Endothelial cell of umbilical vein (primary cell): ENCODE measurements at regions not wholly inside any gene's neighbourhood (a gene's known extent, or its start where the extent isn't known, plus 50 kb on each side); places are given as distances from the start of the nearest gene placed in this dataset.

Experiments used
- BruUV-seq: library from RNA; stranded (reverse); fragments of 400-500 nt; replicated peaks from 2 replicates; lab custom pipeline; 2021; lab: Mats Ljungman, UMichigan
- CTCF ChIA-PET: fragments of 300-600, 350-600 bp; sonication (Branson Sonifier 250); formaldehyde crosslinking; loops from one replicate; lab custom pipeline; 2021; ENCODE audit warnings: antibody characterized with exemption, inconsistent platforms; lab: Charles Lee
- POLR2A ChIA-PET: fragments of 300-600, 350-600 bp; sonication (Branson Sonifier 250); formaldehyde crosslinking; loops from one replicate; lab custom pipeline; 2021; ENCODE audit warnings: antibody characterized with exemption, inconsistent platforms; lab: Charles Lee
- DNase-seq: peaks from one replicate; pipeline ENCODE4 v3.0.0-alpha.2; 2011; ENCODE audit warnings: low read depth, low spot score
- FAIRE-seq: peaks from 2 replicates; lab custom pipeline; 2011; peaks lifted over from hg19 to GRCh38; lab: Jason Lieb, UNC
- H2AFZ ChIP-seq: 2 replicates; pipeline ENCODE4 v1.6.0; 2012; ENCODE audit warnings: low read depth, low read length, control low read depth, inconsistent platforms
- H3K27ac ChIP-seq: 2 replicates; pipeline ENCODE4 v1.5.1; 2011; ENCODE audit warnings: low read depth, mild to moderate bottlenecking, control low read depth, low read length, moderate library complexity; ENCODE audit not compliant: insufficient read depth
- H3K27me3 ChIP-seq, 2 experiments: 2 replicates each; pipeline versions ENCODE4 v1.6.0 to v1.6.1; 2011; ENCODE audit warnings: low read length in 2 of 2, mixed read lengths in 1 of 2; ENCODE audit not compliant: control insufficient read depth in 2 of 2, insufficient read depth in 2 of 2
- H3K36me3 ChIP-seq, 2 experiments: 2 replicates in 1 of 2; 3 replicates in 1 of 2; pipeline ENCODE4 v1.5.1; 2011; ENCODE audit warnings: low read length in 2 of 2, mild to moderate bottlenecking in 1 of 2, moderate library complexity in 1 of 2; ENCODE audit not compliant: control insufficient read depth in 2 of 2, insufficient read depth in 2 of 2; ENCODE audit errors: extremely low read depth in 1 of 2
- H3K4me1 ChIP-seq: 3 replicates; pipeline ENCODE4 v1.5.1; 2011; ENCODE audit warnings: mild to moderate bottlenecking, low read length; ENCODE audit not compliant: control insufficient read depth, insufficient read depth; ENCODE audit errors: extremely low read depth
- H3K4me2 ChIP-seq: 2 replicates; pipeline ENCODE4 v1.6.1; 2011; ENCODE audit warnings: low read length, control low read depth, mixed read lengths; ENCODE audit not compliant: insufficient read depth
- H3K4me3 ChIP-seq, 3 experiments: fragments of 200-600 bp in 1 of 3; sonication (generic), shearing (Covaris generic) in 1 of 3; replicated peaks in 1 of 3; 2 replicates each; pipeline ENCODE4 v1.5.1; 2011 to 2016; ENCODE audit warnings: control low read depth in 3 of 3, low read length in 3 of 3, mild to moderate bottlenecking in 2 of 3, inconsistent platforms in 1 of 3, low read depth in 1 of 3, moderate library complexity in 1 of 3; ENCODE audit not compliant: insufficient read depth in 1 of 3
- H3K79me2 ChIP-seq: 2 replicates; pipeline ENCODE4 v1.6.0; 2012; ENCODE audit warnings: low read length, inconsistent platforms; ENCODE audit not compliant: control insufficient read depth, insufficient read depth
- H3K9ac ChIP-seq: replicated peaks from 2 replicates; pipeline ENCODE3; 2011; ENCODE audit warnings: low read length, control low read depth; ENCODE audit not compliant: insufficient read depth; ENCODE audit errors: extremely low read depth
- H3K9me1 ChIP-seq: replicated peaks from 3 replicates; pipeline ENCODE4 v1.6.0; 2011; ENCODE audit warnings: mild to moderate bottlenecking, low read length; ENCODE audit not compliant: control insufficient read depth, insufficient read depth; ENCODE audit errors: extremely low read depth
- H3K9me3 ChIP-seq: replicated peaks from 2 replicates; pipeline ENCODE4 v1.5.1; 2012; ENCODE audit warnings: low read length, inconsistent platforms; ENCODE audit not compliant: control insufficient read depth, insufficient read depth
- H4K20me1 ChIP-seq: replicated peaks from 2 replicates; pipeline ENCODE3; 2011; ENCODE audit warnings: mild to moderate bottlenecking, low read length; ENCODE audit not compliant: control insufficient read depth, insufficient read depth; ENCODE audit errors: extremely low read depth
- EZH2 ChIP-seq: IDR thresholded peaks from 2 replicates; pipeline ENCODE4 v1.6.1; 2012; ENCODE audit warnings: borderline replicate concordance, low read depth, mild to moderate bottlenecking, moderate library complexity, low read length, inconsistent platforms; ENCODE audit not compliant: severe bottlenecking
- FOS ChIP-seq: IDR thresholded peaks from 2 replicates; pipeline ENCODE4 v1.6.1; 2011; ENCODE audit warnings: mild to moderate bottlenecking, low read length, moderate library complexity, borderline replicate concordance; ENCODE audit not compliant: insufficient read depth
- GATA2 ChIP-seq: IDR thresholded peaks from 2 replicates; pipeline ENCODE4 v1.7.0; 2011; ENCODE audit warnings: low read depth, mild to moderate bottlenecking, moderate library complexity, mixed read lengths, low read length; ENCODE audit not compliant: insufficient read length, insufficient read depth
- JUN ChIP-seq: IDR thresholded peaks from 2 replicates; pipeline ENCODE4 v1.6.1; 2011; ENCODE audit warnings: borderline replicate concordance, low read depth; ENCODE audit not compliant: insufficient read length, insufficient read depth
- MYC ChIP-seq: IDR thresholded peaks from one replicate; pipeline ENCODE4 v1.6.1; 2011; ENCODE audit warnings: mild to moderate bottlenecking, low read depth, low read length
- POLR2A ChIP-seq: IDR thresholded peaks from 2 replicates; pipeline ENCODE4 v1.6.1; 2012; ENCODE audit warnings: low read depth, mild to moderate bottlenecking, control low read depth, low read length
- POLR2AphosphoS5 ChIP-seq: IDR thresholded peaks from 2 replicates; pipeline ENCODE4 v1.6.1; 2012; ENCODE audit warnings: low read depth, mild to moderate bottlenecking, control low read depth, low read length, moderate library complexity; ENCODE audit not compliant: insufficient read depth
- dilution Hi-C: fragments of 300-500 bp; cut with MboI; formaldehyde crosslinking; loops from one replicate; pipeline ENCODE4 v1.15.0; 2019; ENCODE audit warnings: low sequenced_read_pairs; ENCODE audit not compliant: extremely low pct_ligation_motif_present
- intact Hi-C: fragments of 100-400 bp; cut with micrococcal nuclease; formaldehyde crosslinking; loops from one replicate; pipeline ENCODE4 v1.10.0; 2022
- TF ChIP-seq, protein P1 (sequence below), 2 donors: IDR thresholded peaks; 1 replicate in 1 of 2; 2 replicates in 1 of 2; pipeline ENCODE4 v1.5.1; 2011; ENCODE audit warnings: low read length in 2 of 2, mild to moderate bottlenecking in 2 of 2, moderate library complexity in 2 of 2, control low read depth in 1 of 2, inconsistent platforms in 1 of 2, low read depth in 1 of 2; ENCODE audit not compliant: insufficient read depth in 1 of 2; ENCODE audit errors: extremely low read depth in 1 of 2
- TF ChIP-seq, protein P2 (sequence below): IDR thresholded peaks from 2 replicates; pipeline ENCODE4 v1.6.1; 2011; ENCODE audit not compliant: insufficient read depth, insufficient read length

DNA sequence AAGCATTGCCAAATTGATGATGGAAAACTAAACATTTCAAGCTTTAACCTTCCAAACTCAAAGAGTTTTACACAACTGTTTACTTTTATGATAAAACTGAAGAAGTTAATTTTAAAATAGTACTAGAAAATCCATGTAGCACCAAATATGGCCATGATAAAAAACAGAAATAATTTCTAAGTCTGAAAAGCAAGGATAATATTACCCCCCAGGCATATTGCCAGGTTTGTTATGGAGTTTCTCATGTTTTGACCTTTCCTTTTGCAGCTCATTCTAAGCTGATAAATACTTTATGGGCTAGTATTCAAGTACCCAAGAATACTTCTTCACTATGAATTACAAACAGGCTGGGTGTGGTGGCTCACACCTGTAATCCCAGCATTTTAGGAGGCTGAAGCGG, 209.9 kb upstream of the ZFP64 start:
- CTCF ChIA-PET, result no interaction called here
- no peak for FAIRE-seq

More for the DNA sequence above, 209.9 kb upstream of the ZFP64 start:
- H2AFZ ChIP-seq, result no peak overlapping the region
- H3K79me2 ChIP-seq, result no peaks in the 10 kb centered on the region
- BruUV-seq, result no TSS peak
- no peak for DNase-seq
- H3K36me3 ChIP-seq, result no peaks in the 10 kb centered on the region
- no peak overlapping the region for H3K4me2 ChIP-seq
- H3K4me1 ChIP-seq, result no peaks in the 10 kb centered on the region
- TF ChIP-seq GATA2, result no peak
- TF ChIP-seq EZH2, result no peak
- no peak for TF ChIP-seq FOS
- TF ChIP-seq, protein P1, sequence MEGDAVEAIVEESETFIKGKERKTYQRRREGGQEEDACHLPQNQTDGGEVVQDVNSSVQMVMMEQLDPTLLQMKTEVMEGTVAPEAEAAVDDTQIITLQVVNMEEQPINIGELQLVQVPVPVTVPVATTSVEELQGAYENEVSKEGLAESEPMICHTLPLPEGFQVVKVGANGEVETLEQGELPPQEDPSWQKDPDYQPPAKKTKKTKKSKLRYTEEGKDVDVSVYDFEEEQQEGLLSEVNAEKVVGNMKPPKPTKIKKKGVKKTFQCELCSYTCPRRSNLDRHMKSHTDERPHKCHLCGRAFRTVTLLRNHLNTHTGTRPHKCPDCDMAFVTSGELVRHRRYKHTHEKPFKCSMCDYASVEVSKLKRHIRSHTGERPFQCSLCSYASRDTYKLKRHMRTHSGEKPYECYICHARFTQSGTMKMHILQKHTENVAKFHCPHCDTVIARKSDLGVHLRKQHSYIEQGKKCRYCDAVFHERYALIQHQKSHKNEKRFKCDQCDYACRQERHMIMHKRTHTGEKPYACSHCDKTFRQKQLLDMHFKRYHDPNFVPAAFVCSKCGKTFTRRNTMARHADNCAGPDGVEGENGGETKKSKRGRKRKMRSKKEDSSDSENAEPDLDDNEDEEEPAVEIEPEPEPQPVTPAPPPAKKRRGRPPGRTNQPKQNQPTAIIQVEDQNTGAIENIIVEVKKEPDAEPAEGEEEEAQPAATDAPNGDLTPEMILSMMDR (IDR thresholded peaks at IDR 0.05; ENCODE audit: extremely low read depth in 1 of 2, insufficient read depth in 1 of 2, low read depth in 1 of 2, low read length in 2 of 2), result no peak
- TF ChIP-seq, protein P2, sequence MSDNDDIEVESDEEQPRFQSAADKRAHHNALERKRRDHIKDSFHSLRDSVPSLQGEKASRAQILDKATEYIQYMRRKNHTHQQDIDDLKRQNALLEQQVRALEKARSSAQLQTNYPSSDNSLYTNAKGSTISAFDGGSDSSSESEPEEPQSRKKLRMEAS, result no peak
- no peak for TF ChIP-seq MYC
- no peak for TF ChIP-seq POLR2A
- TF ChIP-seq POLR2AphosphoS5, result no peak
- TF ChIP-seq JUN, result no peak
- no peaks in the 10 kb centered on the region for H3K9me3 ChIP-seq
- H3K9ac ChIP-seq, result no peak overlapping the region
- H3K27ac ChIP-seq, result no peak overlapping the region
- intact Hi-C loops, result no loop called here
- H3K9me1 ChIP-seq, result no peaks in the 10 kb centered on the region
- no peaks in the 10 kb centered on the region for H3K27me3 ChIP-seq
- dilution Hi-C loops, result no loop called here
- H4K20me1 ChIP-seq, result no peaks in the 10 kb centered on the region
- POLR2A ChIA-PET, result no interaction called here
- no peak overlapping the region for H3K4me3 ChIP-seq
